HepG2 (cell line): ENCODE measurements at regions not wholly inside any gene's neighbourhood (a gene's known extent, or its start where the extent isn't known, plus 50 kb on each side); places are given as distances from the start of the nearest gene placed in this dataset.

Experiments used
- ATAC-seq: fragments of 200-7000 bp; cut with Tn5 transposase; 3 replicates; pipeline ENCODE4 v1.9.1; 2020; ENCODE audit warnings: mild to moderate bottlenecking, moderate library complexity
- BruUV-seq: library from RNA; stranded (reverse); fragments of 400-500 nt; replicated peaks from 2 replicates; lab custom pipeline; 2021; lab: Mats Ljungman, UMichigan
- CTCF ChIA-PET: fragments of 300-600 bp; formaldehyde crosslinking; extraction: SDS; loops from one replicate; lab custom pipeline; 2021; ENCODE audit warnings: low total read pairs, inconsistent platforms, low intra/inter-chr PET ratio; lab: Yijun Ruan, JAX
- POLR2A ChIA-PET: fragments of 350-600 bp; sonication (Branson Sonifier 250); formaldehyde crosslinking; loops from one replicate; lab custom pipeline; 2020; ENCODE audit warnings: antibody characterized with exemption, inconsistent platforms; lab: Yijun Ruan, JAX
- DNase-seq: peaks from one replicate; pipeline ENCODE4 v3.0.0-alpha.2; 2015; ENCODE audit warnings: low spot score
- FAIRE-seq: peaks from 3 replicates; lab custom pipeline; 2011; peaks lifted over from hg19 to GRCh38; lab: Jason Lieb, UNC
- H2AFZ ChIP-seq: one replicate; pipeline ENCODE4 v1.6.1; 2011; ENCODE audit warnings: low read length, inconsistent platforms
- H3K27ac ChIP-seq: fragments of 300-600 bp; 3 replicates; pipeline ENCODE4 v1.8.0; 2011; ENCODE audit warnings: mixed run types, mild to moderate bottlenecking, mixed read lengths, low read length, inconsistent platforms; ENCODE audit not compliant: insufficient read depth; ENCODE audit errors: extremely low read length
- H3K27me3 ChIP-seq, 2 experiments: fragments of 200-600 bp in 1 of 2; 2 replicates in 1 of 2; 3 replicates in 1 of 2; pipeline versions ENCODE4 v1.6.0 to v1.8.0; 2011; ENCODE audit warnings: low read length in 2 of 2, mild to moderate bottlenecking in 2 of 2, moderate library complexity in 2 of 2, inconsistent platforms in 1 of 2; ENCODE audit not compliant: insufficient read depth in 2 of 2, control insufficient read depth in 1 of 2
- H3K36me3 ChIP-seq, 2 experiments: fragments of 200-600 bp in 1 of 2; replicated peaks in 1 of 2; 2 replicates in 1 of 2; 3 replicates in 1 of 2; pipeline versions ENCODE4 v1.5.1 to v1.8.0; 2011; ENCODE audit warnings: low read length in 2 of 2, inconsistent platforms in 1 of 2; ENCODE audit not compliant: insufficient read depth in 2 of 2, control insufficient read depth in 1 of 2
- H3K4me1 ChIP-seq: 2 replicates; pipeline ENCODE4 v1.5.1; 2012; ENCODE audit warnings: low read length, inconsistent platforms; ENCODE audit not compliant: insufficient read depth
- H3K4me2 ChIP-seq: 2 replicates; pipeline ENCODE4 v1.6.0; 2011; ENCODE audit warnings: low read depth, low read length, inconsistent platforms
- H3K4me3 ChIP-seq, 3 experiments: fragments of 200-600 bp in 1 of 3; sonication (generic), shearing (Covaris generic) in 1 of 3; replicated peaks in 1 of 3; 2 replicates each; pipeline ENCODE4 v1.5.1; 2011 to 2016; ENCODE audit warnings: low read length in 3 of 3, inconsistent platforms in 2 of 3, low read depth in 2 of 3, mild to moderate bottlenecking in 2 of 3, control low read depth in 1 of 3, mixed read lengths in 1 of 3; ENCODE audit not compliant: insufficient read depth in 1 of 3
- H3K79me2 ChIP-seq: one replicate; pipeline ENCODE4 v1.6.1; 2011; ENCODE audit warnings: low read length, inconsistent platforms; ENCODE audit not compliant: insufficient read depth
- H3K9ac ChIP-seq: 2 replicates; pipeline ENCODE4 v1.6.0; 2011; ENCODE audit warnings: mild to moderate bottlenecking, low read depth, low read length, inconsistent platforms; ENCODE audit not compliant: insufficient read depth
- H3K9me3 ChIP-seq: 2 replicates; pipeline ENCODE4 v1.5.1; 2012; ENCODE audit warnings: mild to moderate bottlenecking, low read length
- H4K20me1 ChIP-seq: 2 replicates; pipeline ENCODE4 v1.6.0; 2011; ENCODE audit warnings: inconsistent platforms, mild to moderate bottlenecking, low read length, moderate library complexity; ENCODE audit not compliant: insufficient read depth
- CBX5 ChIP-seq: sonication (generic); formaldehyde crosslinking; IDR thresholded peaks from 2 replicates; pipeline ENCODE4 v1.4.0; 2020; ENCODE audit warnings: missing genetic modification reagents, borderline replicate concordance
- HOXD1 ChIP-seq: sonication (generic); formaldehyde crosslinking; IDR thresholded peaks from 2 replicates; pipeline ENCODE4 v1.5.0; 2020; ENCODE audit warnings: missing genetic modification reagents
- NFAT5 ChIP-seq: sonication (generic); formaldehyde crosslinking; IDR thresholded peaks from 2 replicates; pipeline ENCODE4 v1.4.0; 2020; ENCODE audit warnings: missing genetic modification reagents
- NR3C1 ChIP-seq: sonication (generic); formaldehyde crosslinking; IDR thresholded peaks from 2 replicates; pipeline ENCODE4 v1.4.0; 2020; ENCODE audit warnings: missing genetic modification reagents
- ZFP36L2 ChIP-seq: sonication (generic); formaldehyde crosslinking; IDR thresholded peaks from 2 replicates; pipeline ENCODE4 v1.4.0; 2020; ENCODE audit warnings: missing genetic modification reagents
- ZNF329 ChIP-seq: sonication (generic); formaldehyde crosslinking; IDR thresholded peaks from 2 replicates; pipeline ENCODE4 v1.9.0; 2021; ENCODE audit warnings: low read depth, mild to moderate bottlenecking, missing genetic modification reagents
- ZNF441 ChIP-seq: sonication (generic); formaldehyde crosslinking; IDR thresholded peaks from 2 replicates; pipeline ENCODE4 v1.7.0; 2021; ENCODE audit warnings: missing genetic modification reagents, borderline replicate concordance
- ZNF75D ChIP-seq: sonication (generic); formaldehyde crosslinking; IDR thresholded peaks from 2 replicates; pipeline ENCODE4 v1.8.1; 2023; ENCODE audit warnings: missing genetic modification reagents, mild to moderate bottlenecking, borderline replicate concordance
- WGBS: methylation state at CpG from one replicate; pipeline ENCODE4 v1.1.6; 2017; ENCODE audit warnings: low lambda C conversion rate; 5-methylcytosine and 5-hydroxymethylcytosine counted together
- in situ Hi-C: cut with HindIII; loops from 2 replicates; pipeline ENCODE4 v1.10.0; 2017; ENCODE audit warnings: low pct_unique_long_range_greater_than_20kb; ENCODE audit not compliant: extremely low pct_ligation_motif_present
- intact Hi-C: fragments of 100-400 bp; cut with micrococcal nuclease; formaldehyde crosslinking; loops from one replicate; pipeline ENCODE4 v1.10.0; 2022; ENCODE audit not compliant: unreplicated experiment

- TF ChIP-seq NFAT5 (CRISPR knock-in tag) (no peak), ZNF329 (CRISPR knock-in tag) (no peak), HOXD1 (no peak), ZNF441 (CRISPR knock-in tag) (no peak)
These were observed 226.0 kb upstream of the C1orf87 start (continued) for GRCh38 chr1:60299581-60299980.

DNA sequence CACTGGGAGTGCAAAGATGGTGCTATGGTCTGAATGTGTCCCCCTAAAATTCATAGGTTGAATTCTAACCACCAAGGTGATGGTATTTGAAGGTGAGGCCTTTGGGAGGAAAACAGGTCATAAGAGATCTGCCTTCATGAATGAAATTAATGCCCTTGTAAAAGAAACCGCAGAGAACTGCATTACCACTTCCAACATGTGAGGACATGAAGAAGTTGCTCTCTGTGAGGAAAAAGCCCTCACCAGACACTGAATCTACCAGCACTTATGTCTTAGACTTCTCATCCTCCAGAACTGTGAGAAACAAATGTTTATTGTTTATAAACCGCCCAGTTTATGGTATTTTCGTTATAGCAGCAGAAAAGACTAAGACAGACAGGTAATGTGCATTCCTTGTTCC, 224.7 kb upstream of the C1orf87 start:
- Histone ChIP-seq H3K36me3 (no peaks in the 10 kb centered on the region), H3K9me3 (no peaks in the 10 kb centered on the region), H3K4me1 (no peaks in the 10 kb centered on the region), H3K9ac (no peak overlapping the region), H2AFZ (no peak overlapping the region), H3K27ac (no peak overlapping the region), H3K27me3 (no peaks in the 10 kb centered on the region), H4K20me1 (no peaks in the 10 kb centered on the region), H3K4me2 (no peak overlapping the region), H3K4me3 (no peak overlapping the region), H3K79me2 (no peaks in the 10 kb centered on the region)
- FAIRE-seq: no peak
- in situ Hi-C loops: no loop called here
- no peak for ATAC-seq
- TF ChIP-seq ZNF75D (CRISPR knock-in tag): no peak
- TF ChIP-seq NR3C1 (CRISPR knock-in tag): no peak
- TF ChIP-seq CBX5 (CRISPR knock-in tag): no peak
- no peak for TF ChIP-seq ZFP36L2
- intact Hi-C loops: no loop called here
- no TSS peak for BruUV-seq
- WGBS: 3% methylated on average over 3 of the region's 3 CpGs
- no peak for DNase-seq
- CTCF ChIA-PET: no interaction called here
- POLR2A ChIA-PET: no interaction called here
